ENCODE measurements at regions not wholly inside any gene's neighbourhood (a gene's known extent, or its start where the extent isn't known, plus 50 kb on each side); places are given as distances from the start of the nearest gene placed in this dataset.

DNA sequence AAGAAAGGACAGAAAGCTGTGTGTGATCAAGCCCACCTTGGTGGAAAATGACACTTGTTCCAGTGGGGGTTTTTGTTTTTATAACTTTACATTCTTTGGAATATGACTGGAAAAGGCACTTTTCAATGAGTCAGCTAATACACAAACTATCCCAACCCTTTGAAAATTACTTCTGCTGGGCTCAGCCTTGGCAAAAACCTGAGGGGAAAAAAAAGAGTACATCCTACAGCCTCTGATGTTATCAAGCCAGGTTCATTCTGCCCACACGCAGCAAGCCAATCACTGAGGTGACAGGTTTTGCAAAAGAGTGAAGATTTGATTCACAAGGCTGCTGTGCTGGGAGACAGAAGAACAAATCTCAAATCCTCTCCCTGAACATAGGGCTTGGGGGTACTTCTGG is 484.5 kb upstream of the ERCC4 start:
- TF ChIP-seq, protein P1, sequence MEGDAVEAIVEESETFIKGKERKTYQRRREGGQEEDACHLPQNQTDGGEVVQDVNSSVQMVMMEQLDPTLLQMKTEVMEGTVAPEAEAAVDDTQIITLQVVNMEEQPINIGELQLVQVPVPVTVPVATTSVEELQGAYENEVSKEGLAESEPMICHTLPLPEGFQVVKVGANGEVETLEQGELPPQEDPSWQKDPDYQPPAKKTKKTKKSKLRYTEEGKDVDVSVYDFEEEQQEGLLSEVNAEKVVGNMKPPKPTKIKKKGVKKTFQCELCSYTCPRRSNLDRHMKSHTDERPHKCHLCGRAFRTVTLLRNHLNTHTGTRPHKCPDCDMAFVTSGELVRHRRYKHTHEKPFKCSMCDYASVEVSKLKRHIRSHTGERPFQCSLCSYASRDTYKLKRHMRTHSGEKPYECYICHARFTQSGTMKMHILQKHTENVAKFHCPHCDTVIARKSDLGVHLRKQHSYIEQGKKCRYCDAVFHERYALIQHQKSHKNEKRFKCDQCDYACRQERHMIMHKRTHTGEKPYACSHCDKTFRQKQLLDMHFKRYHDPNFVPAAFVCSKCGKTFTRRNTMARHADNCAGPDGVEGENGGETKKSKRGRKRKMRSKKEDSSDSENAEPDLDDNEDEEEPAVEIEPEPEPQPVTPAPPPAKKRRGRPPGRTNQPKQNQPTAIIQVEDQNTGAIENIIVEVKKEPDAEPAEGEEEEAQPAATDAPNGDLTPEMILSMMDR (conservative IDR thresholded peaks at IDR 0.05; ENCODE audit: low read depth) = no peak
- H3K27ac ChIP-seq = no peak overlapping the region
- CTCF ChIA-PET = no interaction called here
- POLR2A ChIA-PET (ENCODE audit: low non-redundant PET) = no interaction called here
- DNase-seq (ENCODE audit: low spot score) = no peak

DNA sequence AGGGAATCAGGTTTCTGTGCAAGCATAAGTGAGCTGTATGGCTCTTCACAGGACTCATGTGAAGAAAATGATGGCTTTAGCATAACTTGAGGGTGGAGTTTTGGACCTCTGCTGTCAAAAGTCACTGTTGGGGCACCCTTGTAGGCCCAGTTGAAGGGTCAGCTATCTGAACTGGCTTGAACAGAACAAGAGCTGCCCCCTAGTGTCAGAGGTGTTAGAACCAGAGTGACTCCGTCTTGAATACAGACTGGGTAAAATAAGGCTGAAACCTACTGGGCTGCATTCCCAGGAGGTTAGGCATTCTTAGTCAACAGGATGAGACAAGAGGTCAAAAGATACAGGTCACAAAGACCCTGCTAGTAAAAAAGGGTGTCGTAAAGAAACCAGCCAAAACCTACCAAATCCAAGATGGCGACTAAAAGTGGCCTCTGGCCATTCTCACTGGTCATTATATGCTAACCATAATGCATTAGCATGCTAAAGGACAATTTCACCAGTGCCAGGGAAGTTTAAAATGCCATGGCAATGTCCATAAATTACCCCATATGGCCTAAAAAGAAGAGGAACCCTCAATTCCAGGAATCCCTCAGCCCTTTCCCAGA is 484.0 kb upstream of the ERCC4 start:
- ChIA-PET CTCF (no interaction called here), POLR2A (ENCODE audit: low non-redundant PET) (no interaction called here)
- no peak overlapping the region for H3K27ac ChIP-seq
- DNase-seq (ENCODE audit: low spot score) = no peak
- TF ChIP-seq, protein P1 (conservative IDR thresholded peaks at IDR 0.05; ENCODE audit: low read depth) = no peak

DNA sequence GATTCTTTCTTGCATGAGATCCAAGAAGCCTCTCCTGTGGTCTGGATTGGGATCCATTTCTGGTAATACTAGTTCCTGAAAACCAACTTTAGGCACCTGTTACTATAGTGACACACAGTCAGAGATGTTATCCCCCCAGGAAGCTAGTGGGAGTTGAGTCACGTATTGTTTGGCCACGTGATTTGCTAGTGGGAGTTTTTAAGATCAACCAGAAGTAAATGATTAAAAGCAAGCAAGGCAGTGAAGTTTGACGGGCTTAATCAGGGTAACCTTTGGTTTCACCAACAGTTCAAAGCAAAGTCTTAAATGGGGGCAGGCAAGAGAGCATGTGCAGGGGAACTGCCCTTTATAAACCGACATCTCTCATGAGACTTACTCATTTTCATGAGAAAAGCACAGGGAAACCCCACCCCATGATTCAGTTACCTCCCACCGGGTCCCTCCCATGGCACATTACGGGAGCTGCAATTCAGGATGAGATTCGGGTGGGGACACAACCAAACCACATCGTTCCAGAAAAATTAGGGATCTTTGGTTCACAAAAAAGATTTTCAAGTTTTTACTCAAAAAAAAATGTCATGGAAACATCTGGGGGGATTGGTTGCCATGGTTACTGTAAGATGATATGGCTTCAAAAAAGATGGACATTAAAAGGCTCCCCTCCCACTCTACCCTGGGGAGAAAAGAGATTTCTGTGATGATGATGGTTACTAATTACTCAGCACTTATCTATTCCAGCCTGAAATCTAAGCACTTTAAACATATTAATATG is 483.1 kb upstream of the ERCC4 start:
- TF ChIP-seq, protein P1 (conservative IDR thresholded peaks at IDR 0.05; ENCODE audit: low read depth) = no peak
- ChIA-PET POLR2A (ENCODE audit: low non-redundant PET) (no interaction called here), CTCF (interaction anchor here (0.6 to 0.7 kb wide), 2 partner anchors 361 to 373 kb away, joined by 4 read pairs; no protein-coding TSS in a partner anchor)
- no peak for DNase-seq (ENCODE audit: low spot score)
- no peak overlapping the region for H3K27ac ChIP-seq

DNA sequence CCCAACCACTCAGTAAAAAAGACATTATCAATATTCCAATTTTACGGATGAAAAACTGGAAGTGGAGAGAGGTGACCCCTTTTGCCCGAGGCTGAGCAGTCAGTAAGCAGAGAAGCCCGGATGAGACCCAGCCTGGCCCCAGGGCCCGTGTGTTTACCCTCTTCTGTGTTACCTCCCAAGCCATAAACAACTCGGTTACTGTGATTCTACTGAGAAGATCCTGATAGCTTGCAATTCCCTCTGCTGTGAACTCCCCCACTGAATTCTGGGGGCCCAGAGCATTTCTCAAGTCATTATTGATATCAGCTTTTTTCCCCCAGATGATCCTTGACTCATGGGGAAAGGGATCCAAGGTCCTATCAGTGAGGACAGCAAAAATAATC is 482.6 kb upstream of the ERCC4 start:
- no peak for DNase-seq (ENCODE audit: low spot score)
- CTCF ChIA-PET = interaction anchor here (0.6 to 0.7 kb wide), 2 partner anchors 362 to 373 kb away, joined by 4 read pairs; no protein-coding TSS in a partner anchor
- TF ChIP-seq, protein P1 (conservative IDR thresholded peaks at IDR 0.05; ENCODE audit: low read depth) = no peak
- POLR2A ChIA-PET (ENCODE audit: low non-redundant PET) = no interaction called here
- no peak overlapping the region for H3K27ac ChIP-seq

DNA sequence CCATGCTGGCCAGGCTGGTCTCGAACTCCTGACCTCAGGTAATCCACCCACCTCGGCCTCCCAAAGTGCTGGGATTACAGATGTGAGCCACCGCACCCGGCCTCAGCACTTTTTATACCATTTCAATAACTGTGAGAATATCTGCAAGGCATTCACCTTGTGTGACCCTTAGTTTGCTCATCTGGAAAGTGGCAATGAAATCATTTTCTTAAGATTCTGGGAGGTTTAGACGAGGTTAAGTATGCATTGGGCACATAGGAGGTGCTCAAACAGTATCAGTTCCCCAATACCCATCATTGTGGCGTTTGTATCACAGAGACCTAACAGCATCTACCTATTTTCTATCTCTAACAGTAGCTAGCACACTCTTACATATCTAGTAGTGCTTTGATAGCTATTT is 481.9 kb upstream of the ERCC4 start:
- H3K27ac ChIP-seq = no peak overlapping the region
- no peak for DNase-seq (ENCODE audit: low spot score)
- ChIA-PET CTCF (no interaction called here), POLR2A (ENCODE audit: low non-redundant PET) (no interaction called here)
- TF ChIP-seq, protein P1 (conservative IDR thresholded peaks at IDR 0.05; ENCODE audit: low read depth) = no peak

DNA sequence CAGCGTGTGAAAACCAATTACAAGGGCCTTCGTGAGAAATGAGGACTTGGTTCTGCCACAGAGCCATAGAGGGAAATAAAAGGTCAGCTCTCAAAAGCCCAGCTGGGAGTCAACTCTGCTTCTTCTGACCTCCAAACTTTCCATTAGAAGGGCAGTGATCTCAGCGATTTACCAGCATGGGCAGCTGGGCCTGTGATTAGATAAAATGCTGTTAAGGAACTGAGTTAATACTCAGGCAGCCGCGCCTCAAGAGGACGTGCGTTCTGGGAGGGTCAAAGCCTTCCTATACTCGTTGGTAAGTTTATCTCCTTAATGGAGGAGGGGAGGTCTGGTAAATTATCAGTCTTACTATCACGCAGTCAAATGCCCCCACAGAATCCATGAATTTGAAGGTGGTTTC is 480.2 kb upstream of the ERCC4 start:
- TF ChIP-seq, protein P1 (conservative IDR thresholded peaks at IDR 0.05; ENCODE audit: low read depth) = no peak
- H3K27ac ChIP-seq = no peak overlapping the region
- CTCF ChIA-PET = no interaction called here
- DNase-seq (ENCODE audit: low spot score) = no peak
- POLR2A ChIA-PET (ENCODE audit: low non-redundant PET) = no interaction called here
